ENCODE measurements at regions not wholly inside any gene's neighbourhood (a gene's known extent, or its start where the extent isn't known, plus 50 kb on each side); places are given as distances from the start of the nearest gene placed in this dataset.

GRCh38 chr4:183843248-183843671 lies 61.8 kb upstream of the STOX2 start:
- Mint-ChIP-seq H3K36me3 (no peaks in the 10 kb centered on the region), H3K27ac (no peak overlapping the region), H3K4me1 (no peaks in the 10 kb centered on the region), H3K4me3 (no peak overlapping the region), H3K9me3 (peaks cover 0 to 20% (median 5%) of the 10 kb centered on the region in 7 donors), H3K27me3 (ENCODE audit: low read depth in 3 of 3) (peaks cover 0 to 3% (median 0%) of the 10 kb centered on the region in 3 donors)
- no peaks in the 10 kb centered on the region for H4K20me1 ChIP-seq (ENCODE audit: insufficient read depth, low read length)
- H3K9me3 ChIP-seq (replicated peaks in 1 of 2; ENCODE audit: control insufficient read depth in 1 of 2, insufficient read depth in 1 of 2, low read length in 2 of 2): peaks cover 0 to 2% of the 10 kb centered on the region in 2 donors
- 100% methylated on average over 2 of the region's 7 CpGs for WGBS (ENCODE audit: insufficient coverage)
- H3K79me2 ChIP-seq (ENCODE audit: insufficient read depth, low read length): no peaks in the 10 kb centered on the region
- no peak overlapping the region for H3K27ac ChIP-seq (ENCODE audit: low read depth in 1 of 2, low read length in 2 of 2)
- no peak for DNase-seq
- H2AFZ ChIP-seq (ENCODE audit: insufficient read depth, low read depth, low read length, poor library complexity, severe bottlenecking): no peak overlapping the region
- no peak overlapping the region for H3K4me3 ChIP-seq (replicated peaks in 1 of 3; ENCODE audit: low read depth in 2 of 3, low read length in 3 of 3)
- no peaks in the 10 kb centered on the region for H3K4me1 ChIP-seq (ENCODE audit: control insufficient read depth in 1 of 2, insufficient read depth in 2 of 2, low read length in 2 of 2)
- H3K27me3 ChIP-seq (ENCODE audit: control insufficient read depth in 2 of 2, insufficient read depth in 2 of 2, low read length in 2 of 2): no peaks in the 10 kb centered on the region
- H3K36me3 ChIP-seq (replicated peaks in 1 of 2; ENCODE audit: control insufficient read depth in 1 of 2, insufficient read depth in 2 of 2, low read length in 2 of 2): no peaks in the 10 kb centered on the region
- intact Hi-C loops (cut with micrococcal nuclease): loop anchor here in 1 of 2 donors (5.0 kb wide), 1 partner anchor 324 kb away; no protein-coding TSS in a partner anchor
- no peak overlapping the region for H3K9ac ChIP-seq (ENCODE audit: insufficient read depth, low read length, poor library complexity, severe bottlenecking)
- no peak overlapping the region for H3K4me2 ChIP-seq (replicated peaks; ENCODE audit: extremely low read depth, low read length, poor library complexity, severe bottlenecking)
- TF ChIP-seq CTCF (IDR thresholded peaks at IDR 0.05): no peak

- intact Hi-C loops (cut with micrococcal nuclease): no loop called here
- peaks cover 0 to 5% (median 3%) of the 10 kb centered on the region in 3 donors for H3K27me3 Mint-ChIP-seq (ENCODE audit: low read depth in 3 of 3)
- no peak for TF ChIP-seq CTCF (IDR thresholded peaks at IDR 0.05)
Measured at GRCh38 chr4:183846951-183847350, 58.2 kb upstream of the STOX2 start.

More at GRCh38 chr4:183846951-183847350, 58.2 kb upstream of the STOX2 start:
- Mint-ChIP-seq H3K4me3 (no peak overlapping the region), H3K36me3 (no peaks in the 10 kb centered on the region), H3K4me1 (no peaks in the 10 kb centered on the region), H3K9me3 (peaks cover 2 to 21% (median 8%) of the 10 kb centered on the region in 7 donors), H3K27ac (no peak overlapping the region)
- DNase-seq: no peak
- Histone ChIP-seq H3K27ac (ENCODE audit: low read depth in 1 of 2, low read length in 2 of 2) (no peak overlapping the region), H3K9me3 (replicated peaks in 1 of 2; ENCODE audit: control insufficient read depth in 1 of 2, insufficient read depth in 1 of 2, low read length in 2 of 2) (peaks cover 0 to 2% of the 10 kb centered on the region in 2 donors), H2AFZ (ENCODE audit: insufficient read depth, low read depth, low read length, poor library complexity, severe bottlenecking) (no peak overlapping the region), H3K9ac (ENCODE audit: insufficient read depth, low read length, poor library complexity, severe bottlenecking) (no peak overlapping the region), H3K4me3 (replicated peaks in 1 of 3; ENCODE audit: low read depth in 2 of 3, low read length in 3 of 3) (no peak overlapping the region), H3K4me1 (ENCODE audit: control insufficient read depth in 1 of 2, insufficient read depth in 2 of 2, low read length in 2 of 2) (no peaks in the 10 kb centered on the region), H3K4me2 (replicated peaks; ENCODE audit: extremely low read depth, low read length, poor library complexity, severe bottlenecking) (no peak overlapping the region), H3K27me3 (ENCODE audit: control insufficient read depth in 2 of 2, insufficient read depth in 2 of 2, low read length in 2 of 2) (no peaks in the 10 kb centered on the region), H4K20me1 (ENCODE audit: insufficient read depth, low read length) (no peaks in the 10 kb centered on the region), H3K79me2 (ENCODE audit: insufficient read depth, low read length) (no peaks in the 10 kb centered on the region), H3K36me3 (replicated peaks in 1 of 2; ENCODE audit: control insufficient read depth in 1 of 2, insufficient read depth in 2 of 2, low read length in 2 of 2) (no peaks in the 10 kb centered on the region)
